ENCODE measurements at regions not wholly inside any gene's neighbourhood (a gene's known extent, or its start where the extent isn't known, plus 50 kb on each side); places are given as distances from the start of the nearest gene placed in this dataset.

DNA sequence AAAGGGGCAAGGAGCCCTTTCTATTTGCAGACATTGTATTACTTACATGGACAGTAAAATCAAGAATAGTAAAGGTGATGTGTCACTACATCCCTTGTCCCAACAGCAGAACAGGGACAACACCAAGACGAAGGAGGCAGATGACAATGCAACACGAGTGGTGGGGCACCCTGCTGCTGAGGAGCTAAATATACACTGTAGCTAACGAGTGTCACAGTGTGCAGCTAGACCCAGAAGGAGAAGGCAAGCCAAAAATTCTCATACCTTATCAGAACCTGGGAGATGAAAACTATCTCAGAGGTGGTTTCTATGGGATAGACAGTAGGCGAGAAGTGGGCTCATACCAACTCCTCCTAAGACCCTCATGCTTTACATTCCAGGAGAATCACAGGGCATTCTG is 518.4 kb upstream of the LRRTM1 start:
- no peak overlapping the region for H3K27ac ChIP-seq (replicated peaks)
- intact Hi-C loops (cut with micrococcal nuclease): no loop called here
- no peaks in the 10 kb centered on the region for H3K27me3 ChIP-seq (ENCODE audit: low read depth)
- H3K36me3 ChIP-seq: no peaks in the 10 kb centered on the region
- H3K9me3 ChIP-seq (replicated peaks): peaks cover 23% of the 10 kb centered on the region
- no peak overlapping the region for H3K4me3 ChIP-seq
- no peak for DNase-seq
- TF ChIP-seq, protein P1, sequence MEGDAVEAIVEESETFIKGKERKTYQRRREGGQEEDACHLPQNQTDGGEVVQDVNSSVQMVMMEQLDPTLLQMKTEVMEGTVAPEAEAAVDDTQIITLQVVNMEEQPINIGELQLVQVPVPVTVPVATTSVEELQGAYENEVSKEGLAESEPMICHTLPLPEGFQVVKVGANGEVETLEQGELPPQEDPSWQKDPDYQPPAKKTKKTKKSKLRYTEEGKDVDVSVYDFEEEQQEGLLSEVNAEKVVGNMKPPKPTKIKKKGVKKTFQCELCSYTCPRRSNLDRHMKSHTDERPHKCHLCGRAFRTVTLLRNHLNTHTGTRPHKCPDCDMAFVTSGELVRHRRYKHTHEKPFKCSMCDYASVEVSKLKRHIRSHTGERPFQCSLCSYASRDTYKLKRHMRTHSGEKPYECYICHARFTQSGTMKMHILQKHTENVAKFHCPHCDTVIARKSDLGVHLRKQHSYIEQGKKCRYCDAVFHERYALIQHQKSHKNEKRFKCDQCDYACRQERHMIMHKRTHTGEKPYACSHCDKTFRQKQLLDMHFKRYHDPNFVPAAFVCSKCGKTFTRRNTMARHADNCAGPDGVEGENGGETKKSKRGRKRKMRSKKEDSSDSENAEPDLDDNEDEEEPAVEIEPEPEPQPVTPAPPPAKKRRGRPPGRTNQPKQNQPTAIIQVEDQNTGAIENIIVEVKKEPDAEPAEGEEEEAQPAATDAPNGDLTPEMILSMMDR (IDR thresholded peaks at IDR 0.05; ENCODE audit: borderline replicate concordance): no peak
- no peaks in the 10 kb centered on the region for H3K4me1 ChIP-seq

DNA sequence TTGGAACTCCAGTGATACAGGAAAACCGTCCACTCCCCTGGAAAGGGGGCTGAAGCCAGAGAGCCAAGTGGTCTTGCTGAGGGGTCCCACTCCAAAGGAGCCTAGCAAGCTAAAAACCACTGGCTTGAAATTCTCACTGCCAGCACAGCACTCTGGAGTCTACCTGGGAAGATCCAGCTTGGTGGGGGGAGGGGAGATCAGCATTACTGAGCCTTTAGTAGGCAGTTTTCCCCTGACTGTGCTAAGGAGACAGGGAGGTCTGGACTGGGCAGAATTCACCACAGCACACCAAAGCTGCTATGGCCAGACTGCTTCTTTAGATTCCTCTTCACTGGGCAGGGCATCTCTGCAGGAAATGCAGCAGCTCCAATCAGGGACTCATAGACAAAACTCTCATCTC is 510.7 kb upstream of the LRRTM1 start:
- H3K4me1 ChIP-seq: no peaks in the 10 kb centered on the region
- no peak overlapping the region for H3K27ac ChIP-seq (replicated peaks)
- TF ChIP-seq, protein P1 (IDR thresholded peaks at IDR 0.05; ENCODE audit: borderline replicate concordance): no peak
- H3K27me3 ChIP-seq (ENCODE audit: low read depth): no peaks in the 10 kb centered on the region
- DNase-seq: no peak
- intact Hi-C loops (cut with micrococcal nuclease): no loop called here
- no peaks in the 10 kb centered on the region for H3K36me3 ChIP-seq
- H3K9me3 ChIP-seq (replicated peaks): peaks cover 54% of the 10 kb centered on the region
- H3K4me3 ChIP-seq: no peak overlapping the region

DNA sequence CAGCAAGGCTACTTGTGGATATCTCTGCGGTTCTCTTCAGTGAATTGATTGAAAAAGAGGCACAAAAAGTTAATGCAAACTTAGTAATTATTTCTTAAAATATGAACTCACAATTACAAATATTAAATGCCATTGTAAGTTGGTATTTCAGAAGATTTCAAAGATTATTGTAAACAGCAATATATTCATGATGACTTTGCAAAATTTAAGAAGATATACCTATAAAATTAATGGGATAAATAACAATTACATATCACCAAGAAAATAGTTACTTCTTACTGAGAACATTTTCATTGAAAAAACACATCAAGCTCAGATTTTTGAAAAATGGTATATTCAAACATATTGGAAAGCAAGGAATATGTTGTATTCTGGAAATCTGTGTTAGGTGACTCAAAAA is 482.0 kb upstream of the LRRTM1 start:
- Histone ChIP-seq H3K4me1 (no peaks in the 10 kb centered on the region), H3K27me3 (ENCODE audit: low read depth) (no peaks in the 10 kb centered on the region), H3K36me3 (no peaks in the 10 kb centered on the region), H3K4me3 (no peak overlapping the region), H3K27ac (replicated peaks) (no peak overlapping the region), H3K9me3 (replicated peaks) (peaks cover 22% of the 10 kb centered on the region)
- DNase-seq: no peak
- intact Hi-C loops (cut with micrococcal nuclease): no loop called here
- TF ChIP-seq, protein P1 (IDR thresholded peaks at IDR 0.05; ENCODE audit: borderline replicate concordance): no peak

DNA sequence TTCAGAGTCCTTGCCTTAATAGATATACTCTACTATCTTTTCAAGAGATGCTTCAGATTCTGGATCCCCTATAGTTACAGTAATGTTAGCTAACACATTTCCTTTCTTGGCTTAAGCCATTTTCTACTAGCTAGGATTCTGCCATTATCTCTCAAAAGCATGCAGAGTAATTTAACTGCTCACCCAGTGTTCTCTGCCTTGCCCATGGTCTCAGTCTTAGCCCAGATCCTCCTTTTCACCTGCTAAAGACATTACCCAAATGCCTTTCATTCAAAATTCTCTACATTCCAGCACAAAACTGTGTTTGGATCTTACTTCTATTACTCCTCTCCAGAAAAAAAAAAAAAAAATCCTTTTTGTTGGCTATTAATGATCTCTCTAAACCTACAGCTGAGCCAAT is 474.2 kb upstream of the LRRTM1 start:
- Histone ChIP-seq H3K4me1 (no peaks in the 10 kb centered on the region), H3K9me3 (replicated peaks) (peaks cover 21% of the 10 kb centered on the region), H3K36me3 (no peaks in the 10 kb centered on the region), H3K27ac (replicated peaks) (no peak overlapping the region), H3K27me3 (ENCODE audit: low read depth) (no peaks in the 10 kb centered on the region), H3K4me3 (no peak overlapping the region)
- intact Hi-C loops (cut with micrococcal nuclease): no loop called here
- no peak for DNase-seq
- TF ChIP-seq, protein P1 (IDR thresholded peaks at IDR 0.05; ENCODE audit: borderline replicate concordance): no peak

DNA sequence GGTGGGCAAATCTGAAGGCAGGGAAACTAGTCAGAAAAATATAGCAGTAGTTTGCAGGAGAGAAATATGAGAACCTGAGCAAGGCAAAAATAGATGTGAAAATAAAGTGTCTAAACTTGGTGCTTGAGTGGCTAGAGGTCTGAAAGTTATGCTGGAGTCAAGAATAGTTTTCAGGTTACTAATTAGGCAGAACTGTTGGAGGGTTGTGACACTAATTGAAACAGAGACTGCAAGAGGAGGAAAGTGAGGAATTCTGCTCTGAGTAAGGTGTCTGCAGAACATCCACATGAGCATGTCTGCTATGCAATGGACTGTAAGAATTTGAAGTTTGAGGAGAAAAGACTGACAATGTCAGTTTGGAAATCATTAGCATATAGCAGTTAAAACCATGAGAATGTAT is 444.0 kb upstream of the LRRTM1 start:
- TF ChIP-seq, protein P1 (IDR thresholded peaks at IDR 0.05; ENCODE audit: borderline replicate concordance): no peak
- no peaks in the 10 kb centered on the region for H3K27me3 ChIP-seq (ENCODE audit: low read depth)
- DNase-seq: no peak
- H3K9me3 ChIP-seq (replicated peaks): no peaks in the 10 kb centered on the region
- intact Hi-C loops (cut with micrococcal nuclease): no loop called here
- no peaks in the 10 kb centered on the region for H3K4me1 ChIP-seq
- H3K27ac ChIP-seq (replicated peaks): no peak overlapping the region
- H3K4me3 ChIP-seq: no peak overlapping the region
- H3K36me3 ChIP-seq: no peaks in the 10 kb centered on the region

DNA sequence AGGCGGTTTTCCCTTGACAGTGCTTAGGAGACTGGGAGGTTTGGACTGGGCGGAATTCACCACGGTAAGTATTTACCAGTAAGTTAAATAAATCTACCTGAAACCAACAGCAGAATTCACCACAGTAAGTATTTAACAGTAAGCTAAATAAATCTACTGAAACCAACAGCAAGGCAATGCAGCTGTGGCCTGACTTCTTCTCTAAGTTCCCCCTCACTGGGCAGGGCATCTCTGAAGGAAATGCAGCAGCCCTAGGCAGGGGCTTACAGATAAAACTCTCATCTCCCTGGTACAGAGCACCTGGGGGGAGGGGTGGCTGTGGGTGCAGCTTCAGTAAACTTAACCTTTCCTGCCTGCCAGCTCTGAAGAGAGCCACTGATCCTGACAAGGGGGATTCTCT is 432.5 kb upstream of the LRRTM1 start:
- Histone ChIP-seq H3K9me3 (replicated peaks) (peaks cover 63% of the 10 kb centered on the region), H3K4me1 (no peaks in the 10 kb centered on the region), H3K27me3 (ENCODE audit: low read depth) (no peaks in the 10 kb centered on the region), H3K4me3 (no peak overlapping the region), H3K27ac (replicated peaks) (no peak overlapping the region), H3K36me3 (no peaks in the 10 kb centered on the region)
- DNase-seq: no peak
- intact Hi-C loops (cut with micrococcal nuclease): no loop called here
- TF ChIP-seq, protein P1 (IDR thresholded peaks at IDR 0.05; ENCODE audit: borderline replicate concordance): no peak

Measured in left ventricle myocardium inferior (tissue), 1 donor.